GM18867 (cell line): ENCODE measurements at regions not wholly inside any gene's neighbourhood (a gene's known extent, or its start where the extent isn't known, plus 50 kb on each side); places are given as distances from the start of the nearest gene placed in this dataset.
"Not testable (repeated sequence)": the region's sequence is repeated elsewhere in the genome, so short reads cannot be mapped to it uniquely, and the experiment has no call there.

ENCODE experiments used
- ATAC-seq: cut with Tn5 transposase; IDR thresholded peaks from one replicate; pipeline ENCODE4 v1.9.1; 2021; ENCODE audit warnings: mild to moderate bottlenecking, moderate library complexity; ENCODE audit not compliant: unreplicated experiment

DNA sequence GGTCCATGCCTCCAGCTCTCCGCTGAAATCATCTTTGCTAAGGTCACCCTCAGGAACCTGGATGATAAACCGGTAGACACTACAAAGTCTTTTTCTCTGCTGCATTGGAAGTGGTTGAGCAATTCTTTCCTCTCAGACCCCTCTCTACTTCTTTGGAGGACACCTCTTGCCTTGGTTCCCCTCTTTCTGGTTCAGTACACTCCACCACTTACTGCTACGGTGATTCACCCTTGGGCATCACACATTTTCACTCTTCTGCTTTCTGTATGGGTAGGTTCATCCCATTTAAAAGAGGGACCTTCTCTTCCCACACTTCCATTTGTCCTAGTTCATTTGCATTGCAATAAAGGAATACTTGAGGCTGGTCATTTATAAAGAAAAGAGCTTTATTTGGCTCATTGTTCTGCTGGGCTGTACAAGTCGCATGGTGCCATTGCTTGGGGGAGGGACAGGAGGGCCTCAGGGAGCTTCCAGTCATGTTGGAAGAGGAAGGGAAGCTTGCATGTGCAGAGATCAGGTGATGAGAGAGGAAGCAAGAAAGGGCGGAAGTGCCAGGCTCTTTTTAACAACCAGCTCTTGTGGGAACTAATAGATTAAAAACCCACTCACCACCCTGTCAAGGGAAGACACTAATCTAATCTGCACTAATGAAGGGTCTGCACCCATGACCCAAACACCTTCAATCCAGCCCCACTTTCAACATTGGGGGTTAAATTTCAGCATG is 149.7 kb upstream of the TMEM170B start:
- ATAC-seq = no peak

DNA sequence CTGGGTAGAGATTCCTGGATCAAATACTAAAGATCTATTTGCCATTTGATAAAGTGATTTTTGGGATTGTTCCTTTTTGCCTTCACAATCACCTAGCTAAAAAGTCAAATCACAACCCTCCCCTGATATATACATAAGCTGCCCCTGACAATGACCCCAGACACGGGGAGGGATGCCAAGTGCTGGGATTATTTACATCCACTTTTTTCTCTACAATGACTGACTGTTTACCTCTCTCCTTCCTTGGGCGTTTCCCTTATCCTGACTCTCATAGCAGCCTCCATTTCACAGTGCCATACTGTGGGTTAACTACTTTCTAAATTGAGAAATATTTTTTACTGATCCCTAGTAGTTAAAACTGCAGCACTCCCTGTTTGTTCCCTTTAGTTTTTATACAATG is 150.8 kb upstream of the TMEM170B start:
- no peak for ATAC-seq

- peak; percentile 74 for ATAC-seq
Measured at GRCh38 chr6:11386323-11386722, 151.2 kb upstream of the TMEM170B start.

DNA sequence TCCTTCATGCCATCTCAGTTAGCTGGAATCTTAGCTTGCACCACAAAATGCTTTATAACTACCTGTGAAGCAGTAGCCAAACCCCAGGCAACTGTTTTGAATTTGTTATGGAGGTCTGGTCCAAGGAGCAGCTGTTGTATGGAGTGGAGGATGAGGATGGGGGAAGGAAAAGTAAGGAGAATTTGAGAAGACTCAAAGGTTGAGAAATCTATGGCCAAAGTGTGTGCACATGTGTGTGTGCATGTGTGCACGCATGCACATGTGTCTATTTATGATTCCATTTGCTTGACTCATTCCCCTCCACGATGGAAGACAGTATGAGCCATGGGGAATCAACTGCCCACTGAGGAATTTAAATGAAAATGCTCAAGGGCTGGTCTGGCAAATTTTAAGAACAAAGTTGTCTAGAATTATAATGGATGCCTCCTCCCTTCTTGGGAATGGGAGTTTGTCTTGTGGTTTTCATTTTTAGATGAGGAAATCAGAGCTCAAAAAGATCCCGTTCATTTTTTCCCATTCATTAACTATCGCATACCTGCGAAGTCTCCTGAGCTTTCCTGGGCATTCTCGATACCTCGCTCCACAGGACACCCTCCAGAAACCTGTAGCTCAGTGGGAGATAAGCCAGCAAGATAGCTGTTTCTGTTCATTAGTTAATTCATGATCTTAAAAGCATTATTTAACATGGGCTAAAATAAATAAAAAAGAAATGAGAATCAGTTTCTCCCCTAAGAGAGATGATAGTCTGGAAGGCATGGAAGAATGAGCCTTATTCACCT is 152.3 kb upstream of the NEDD9 start:
- no peak for ATAC-seq

GRCh38 chr6:11381801-11382513 is 149.5 kb upstream of the NEDD9 start:
- ATAC-seq = peak; percentile 82

- no peak for ATAC-seq
Measured at GRCh38 chr6:11380969-11381744, 148.7 kb upstream of the NEDD9 start.

- ATAC-seq = no peak
Measured at GRCh38 chr6:11380549-11380948, 148.1 kb upstream of the NEDD9 start.

GRCh38 chr6:11379805-11380204 is 147.3 kb upstream of the NEDD9 start:
- no peak for ATAC-seq

- ATAC-seq = no peak
Measured at GRCh38 chr6:11378639-11379038, 146.2 kb upstream of the NEDD9 start.

GRCh38 chr6:11374036-11375010 is 141.9 kb upstream of the NEDD9 start:
- peak; percentile 91 for ATAC-seq

DNA sequence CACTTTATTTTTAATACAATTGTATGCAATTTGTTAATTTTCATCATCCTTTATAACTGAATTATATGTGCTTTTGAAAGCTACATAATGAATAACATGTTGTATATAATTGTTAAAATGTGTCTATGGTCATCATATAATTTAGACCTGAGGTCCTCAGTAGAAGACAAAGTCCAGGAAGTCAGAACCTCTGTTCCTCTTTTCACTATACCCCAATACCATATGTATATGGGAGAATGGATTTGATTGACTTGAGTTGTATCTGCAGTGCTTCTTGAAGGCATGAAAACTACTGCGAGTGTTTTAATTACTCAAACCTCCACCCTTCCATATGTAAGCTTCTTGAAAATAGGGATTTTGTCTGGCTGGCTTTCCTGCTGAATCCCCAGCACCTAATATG is 140.7 kb upstream of the NEDD9 start:
- ATAC-seq = no peak

- not testable (repeated sequence) for ATAC-seq
Measured at GRCh38 chr6:11372186-11372790, 139.8 kb upstream of the NEDD9 start.

- no peak for ATAC-seq
Measured at GRCh38 chr6:11370191-11371018, 137.9 kb upstream of the NEDD9 start.

DNA sequence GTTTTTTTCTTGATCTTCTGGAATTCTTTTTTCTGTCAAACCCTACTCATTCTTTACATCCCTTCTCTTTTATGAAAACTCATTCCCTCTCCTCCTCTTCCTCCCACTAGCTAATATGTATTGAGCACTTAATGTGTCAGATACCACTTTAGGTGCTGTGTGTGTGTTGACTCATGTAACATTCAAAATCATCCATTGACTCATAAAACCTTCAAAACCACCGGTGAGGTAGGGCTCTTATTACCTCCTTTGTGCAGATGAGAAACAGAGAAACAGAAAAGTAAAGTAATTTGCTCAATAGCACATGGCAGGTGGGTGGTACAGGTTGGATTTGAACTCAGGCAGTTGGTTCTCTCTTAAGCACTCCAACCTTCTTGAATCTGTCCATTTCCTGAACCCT is 136.3 kb upstream of the NEDD9 start:
- ATAC-seq = no peak

DNA sequence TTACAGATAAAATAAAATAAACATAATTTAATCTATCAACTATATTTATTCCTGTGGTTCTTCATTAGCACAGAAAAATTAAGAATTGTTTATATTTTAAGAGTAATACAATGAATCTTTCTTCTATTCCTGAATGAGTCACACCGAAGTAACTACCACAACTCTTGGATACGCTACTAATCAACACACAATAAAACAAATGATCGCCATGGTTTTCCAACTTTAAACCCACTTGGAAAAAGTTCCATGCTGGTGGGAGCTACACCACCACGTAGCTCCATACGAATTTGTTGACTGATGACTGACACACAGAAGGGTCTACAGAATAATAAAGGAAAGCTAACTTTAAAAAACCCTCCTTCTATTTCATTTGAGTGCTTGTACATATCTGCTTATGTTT is 135.8 kb upstream of the NEDD9 start:
- no peak for ATAC-seq

DNA sequence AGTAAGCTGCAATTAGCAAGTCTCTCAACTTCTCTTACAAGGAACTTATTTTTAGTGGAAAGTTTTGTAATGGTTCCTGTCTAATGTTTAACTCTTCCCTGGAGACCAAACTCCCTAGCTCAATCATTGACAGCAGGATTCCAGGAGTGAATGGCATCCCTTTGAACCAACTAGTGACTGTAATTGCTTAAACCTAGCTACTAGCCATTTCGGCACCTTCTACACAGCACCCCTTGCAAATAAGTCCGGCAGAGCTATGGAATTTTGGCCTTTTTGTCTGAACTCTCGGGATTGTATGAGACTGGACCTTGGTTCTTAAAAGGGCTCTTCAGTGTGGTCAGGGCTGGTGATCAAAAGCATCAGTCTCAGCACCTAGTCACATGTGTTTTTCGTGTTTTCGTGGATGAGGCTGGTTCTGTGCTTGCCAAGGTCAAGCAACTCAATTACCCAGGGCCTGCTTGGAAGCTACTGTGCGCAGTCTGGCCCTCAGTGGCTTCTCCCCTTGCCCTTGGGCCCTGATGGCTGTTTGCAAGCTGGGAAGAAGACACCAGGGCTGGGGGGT is 135.3 kb upstream of the NEDD9 start:
- ATAC-seq = no peak

GRCh38 chr6:11366934-11367637 is 134.6 kb upstream of the NEDD9 start:
- ATAC-seq = peak; percentile 1
